Right forelimb (tissue), 1 donor: ENCODE measurements at regions not wholly inside any gene's neighbourhood (a gene's known extent, or its start where the extent isn't known, plus 50 kb on each side); places are given as distances from the start of the nearest gene placed in this dataset.

Experiments used
- DNase-seq: peaks from one replicate; pipeline ENCODE4 v3.0.0-alpha.2; 2018

- DNase-seq, result no peak
Measured at GRCh38 chr9:105023788-105024187, 95.8 kb upstream of the ABCA1 start.

DNA sequence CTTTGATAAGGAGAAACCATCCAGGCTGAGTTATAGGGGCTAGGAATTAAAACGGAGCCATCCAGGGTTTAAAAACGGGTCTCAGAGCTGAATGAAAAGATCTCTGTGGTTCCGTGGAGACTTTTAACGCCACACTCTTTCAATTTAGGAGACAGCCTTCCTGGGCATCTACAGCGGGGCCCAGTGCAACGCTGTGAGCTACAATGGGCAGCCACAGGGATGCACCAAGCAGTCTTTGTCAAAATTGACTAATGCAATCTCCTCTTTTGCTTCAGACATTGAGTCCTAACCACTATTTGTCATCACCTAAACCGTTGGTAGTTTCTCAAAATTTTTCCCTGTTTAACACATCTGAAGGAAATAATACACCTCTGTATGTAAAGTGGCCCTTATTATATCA lies 96.6 kb upstream of the ABCA1 start:
- no peak for DNase-seq

- DNase-seq, result no peak
Measured at GRCh38 chr9:105026451-105026850, 98.5 kb upstream of the ABCA1 start.

DNA sequence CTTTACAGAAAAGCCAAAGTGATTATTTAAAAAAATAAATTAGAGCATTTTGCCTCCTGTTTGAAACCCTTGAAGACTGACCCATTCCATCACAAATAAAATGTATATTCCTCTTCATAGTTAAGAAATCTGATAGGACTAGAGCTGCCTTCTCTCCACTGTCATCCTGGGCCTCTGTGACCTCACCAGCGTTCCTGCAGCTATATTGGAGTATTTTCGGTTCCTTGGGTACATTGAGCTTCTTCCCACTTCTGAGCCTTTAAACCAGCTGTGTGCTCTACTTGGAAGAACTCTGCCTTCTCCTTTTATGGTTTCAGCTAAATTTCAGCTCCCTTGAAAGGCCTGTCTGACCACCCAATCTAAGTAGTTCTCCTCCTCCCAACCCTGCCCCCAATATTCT lies 99.1 kb upstream of the ABCA1 start:
- no peak for DNase-seq

DNA sequence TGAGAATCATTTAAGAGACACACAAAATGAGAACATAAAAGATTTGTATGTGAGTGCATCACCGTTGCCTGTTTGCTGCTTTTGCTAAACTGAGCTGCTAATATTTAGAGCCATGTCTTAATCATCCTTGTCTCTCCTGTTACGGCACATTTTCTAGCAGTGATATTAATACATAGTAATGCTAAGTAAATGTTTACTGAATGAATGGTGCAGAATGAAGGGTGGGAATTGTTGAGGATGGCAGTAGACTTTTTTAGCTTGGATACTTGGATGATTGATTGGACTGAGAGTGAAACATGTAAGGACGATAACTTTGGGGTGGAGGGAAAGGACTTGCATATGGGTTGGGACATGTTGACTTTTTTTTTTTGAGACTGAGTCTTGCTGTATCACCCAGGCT lies 102.3 kb upstream of the ABCA1 start:
- no peak for DNase-seq

GRCh38 chr9:105037139-105037538 lies 109.2 kb upstream of the ABCA1 start:
- DNase-seq, result no peak

GRCh38 chr9:105038051-105038450 lies 110.1 kb upstream of the ABCA1 start:
- DNase-seq, result no peak

GRCh38 chr9:105039175-105039799 lies 111.3 kb upstream of the ABCA1 start:
- DNase-seq, result no peak

GRCh38 chr9:105043370-105043936 lies 115.5 kb upstream of the ABCA1 start:
- DNase-seq, result no peak

GRCh38 chr9:105044518-105044917 lies 116.6 kb upstream of the ABCA1 start:
- DNase-seq, result no peak

DNA sequence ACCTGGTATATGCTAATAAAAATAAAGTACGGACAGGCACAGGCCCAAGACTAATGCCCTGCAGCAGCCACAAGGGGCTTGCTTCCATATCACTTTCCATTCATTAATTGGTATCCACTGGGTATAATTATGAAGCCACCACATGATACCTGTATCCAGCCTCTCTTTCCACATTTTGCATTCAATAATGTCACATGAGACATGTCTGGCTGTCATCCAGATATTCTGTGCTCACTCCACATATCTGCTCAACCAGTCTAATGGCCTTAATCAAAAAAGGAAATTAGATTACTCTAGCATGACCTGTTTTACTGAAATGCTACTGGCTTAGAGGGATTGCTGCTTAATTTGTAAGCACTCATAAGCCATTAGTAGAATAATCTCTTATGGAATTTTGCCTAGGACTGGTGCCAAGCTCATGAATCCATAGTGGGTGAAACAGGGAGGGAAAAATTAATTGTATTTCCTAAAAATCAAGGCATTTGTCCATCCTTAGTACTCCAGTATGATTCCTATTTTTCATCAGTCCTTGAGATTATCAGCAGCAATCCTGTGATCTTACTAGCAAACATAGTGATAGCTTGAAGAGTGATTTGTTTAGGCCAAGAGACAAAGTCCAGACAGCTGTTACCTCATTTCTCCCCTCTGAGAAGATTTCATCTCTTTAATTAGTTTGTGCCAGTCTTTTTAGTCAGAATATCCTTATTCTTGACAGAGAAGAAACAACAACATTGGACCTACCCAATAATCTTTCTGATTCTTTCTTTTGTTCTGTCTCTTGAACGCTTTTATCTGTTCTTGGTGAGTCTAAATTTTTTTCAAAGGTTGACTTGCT lies 119.2 kb upstream of the ABCA1 start:
- no peak for DNase-seq

GRCh38 chr9:105047742-105048041 lies 119.7 kb upstream of the ABCA1 start:
- no peak for DNase-seq

DNA sequence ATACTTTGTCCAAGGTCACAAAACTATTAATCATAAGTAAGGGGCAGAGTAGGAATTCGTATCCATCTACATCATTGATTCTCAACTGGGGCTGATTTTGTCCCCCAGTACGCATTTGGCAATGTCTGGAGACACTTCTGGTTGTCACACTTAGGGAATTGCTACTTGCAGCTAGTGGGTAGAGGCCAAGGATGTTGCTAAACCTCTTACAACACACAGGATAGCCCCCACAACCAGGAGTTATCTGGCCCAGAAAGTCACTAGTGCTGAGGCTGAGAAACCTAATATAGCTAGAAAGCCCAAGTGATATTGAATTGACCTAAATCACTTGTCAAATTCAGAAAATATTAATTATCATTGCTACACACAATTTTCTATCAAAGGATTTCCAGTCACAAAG lies 120.4 kb upstream of the ABCA1 start:
- DNase-seq, result no peak

DNA sequence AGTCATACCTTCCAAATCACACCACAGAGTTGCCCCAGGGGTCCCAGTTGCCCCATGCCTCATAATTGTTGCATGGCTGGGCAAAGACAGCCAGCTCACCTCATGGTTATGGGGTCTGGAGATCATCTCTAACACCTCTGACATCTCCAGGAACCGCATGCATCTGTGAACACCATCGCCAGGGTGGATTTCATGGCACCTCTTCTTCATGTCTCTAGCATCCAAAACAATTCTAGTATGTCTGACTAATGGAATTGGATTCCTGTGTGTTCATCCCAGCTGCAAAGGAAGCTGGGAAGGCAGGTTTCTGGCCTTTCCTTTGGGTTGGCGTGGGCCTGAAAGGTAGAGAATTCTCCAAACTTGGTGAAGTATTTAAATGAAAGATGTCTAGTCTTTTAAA lies 122.3 kb upstream of the ABCA1 start:
- DNase-seq, result no peak

GRCh38 chr9:105051897-105052296 lies 123.9 kb upstream of the ABCA1 start:
- DNase-seq, result no peak

DNA sequence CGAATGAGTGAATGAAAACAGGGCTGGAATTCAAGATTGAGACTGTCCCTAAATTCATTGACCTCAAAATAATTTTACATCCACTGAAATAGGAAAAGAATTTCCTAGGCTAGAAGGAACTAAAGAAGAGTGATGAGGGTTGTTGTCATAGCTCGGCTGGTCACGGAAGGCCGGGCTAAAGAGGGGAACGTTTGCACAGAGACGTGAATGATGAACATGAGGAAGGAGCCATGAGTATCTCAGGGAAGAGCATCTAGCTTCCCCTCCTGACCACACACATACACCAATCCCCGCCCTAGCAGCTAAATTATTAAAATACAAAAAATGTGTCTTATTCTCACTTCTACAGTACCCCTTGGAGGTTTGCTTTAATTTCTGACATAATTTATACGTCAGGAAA lies 124.4 kb upstream of the ABCA1 start:
- no peak for DNase-seq

GRCh38 chr9:105053209-105053652 lies 125.3 kb upstream of the ABCA1 start:
- no peak for DNase-seq

- no peak for DNase-seq
Measured at GRCh38 chr9:105054491-105054890, 126.5 kb upstream of the ABCA1 start.

DNA sequence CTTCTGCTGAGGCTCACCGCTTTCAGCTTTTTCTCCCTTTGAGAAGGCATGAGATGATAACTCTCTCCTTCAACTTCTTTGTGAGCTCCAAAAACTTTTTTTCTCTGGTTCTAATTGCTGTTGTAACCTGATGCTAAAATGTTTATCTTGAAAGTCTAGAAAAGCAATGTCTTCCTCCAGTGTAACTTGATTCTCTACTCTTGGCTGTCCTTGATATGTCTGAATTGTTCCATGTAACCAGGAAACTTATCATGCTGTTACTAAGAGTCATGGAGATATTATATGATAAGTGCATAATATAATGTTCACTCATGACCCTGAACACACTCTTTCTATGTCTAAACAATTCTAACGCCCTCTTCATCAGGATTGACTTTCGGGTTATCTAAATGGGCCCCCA lies 128.0 kb upstream of the ABCA1 start:
- DNase-seq, result no peak

DNA sequence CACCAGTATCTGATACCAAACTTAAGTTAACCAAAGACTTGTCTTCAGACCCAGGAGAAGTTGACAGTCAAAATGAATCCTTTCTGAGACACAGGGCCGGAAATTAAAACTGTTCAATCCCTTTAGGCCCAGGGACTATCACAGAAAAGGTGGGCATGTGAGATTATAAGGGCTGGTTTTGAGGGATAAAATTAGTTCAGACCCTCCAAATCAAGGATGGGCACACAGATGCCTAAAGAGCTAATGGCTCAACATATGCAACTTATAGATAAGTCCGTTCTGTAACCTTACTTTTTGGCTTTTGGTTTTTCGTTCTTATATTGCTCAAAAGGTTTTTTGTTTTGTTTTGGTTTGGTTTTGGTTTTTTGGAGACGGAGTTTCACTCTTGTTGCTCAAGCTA lies 129.6 kb upstream of the ABCA1 start:
- DNase-seq, result no peak

- DNase-seq, result no peak
Measured at GRCh38 chr9:105059252-105059651, 131.3 kb upstream of the ABCA1 start.

- peak; percentile 51 for DNase-seq
Measured at GRCh38 chr9:105062222-105062855, 134.4 kb upstream of the ABCA1 start.

GRCh38 chr9:105064248-105065097 lies 136.5 kb upstream of the ABCA1 start:
- DNase-seq, result peak; percentile 86
